GM19455 (cell line): ENCODE measurements at regions not wholly inside any gene's neighbourhood (a gene's known extent, or its start where the extent isn't known, plus 50 kb on each side); places are given as distances from the start of the nearest gene placed in this dataset.
A peak's percentile ranks its signal among the peaks of the same experiment; 100 is the strongest.
"Not testable (repeated sequence)": the region's sequence is repeated elsewhere in the genome, so short reads cannot be mapped to it uniquely, and the experiment has no call there.

Experiments used
- ATAC-seq: cut with Tn5 transposase; IDR thresholded peaks from one replicate; pipeline ENCODE4 v1.9.1; 2021; ENCODE audit not compliant: unreplicated experiment

DNA sequence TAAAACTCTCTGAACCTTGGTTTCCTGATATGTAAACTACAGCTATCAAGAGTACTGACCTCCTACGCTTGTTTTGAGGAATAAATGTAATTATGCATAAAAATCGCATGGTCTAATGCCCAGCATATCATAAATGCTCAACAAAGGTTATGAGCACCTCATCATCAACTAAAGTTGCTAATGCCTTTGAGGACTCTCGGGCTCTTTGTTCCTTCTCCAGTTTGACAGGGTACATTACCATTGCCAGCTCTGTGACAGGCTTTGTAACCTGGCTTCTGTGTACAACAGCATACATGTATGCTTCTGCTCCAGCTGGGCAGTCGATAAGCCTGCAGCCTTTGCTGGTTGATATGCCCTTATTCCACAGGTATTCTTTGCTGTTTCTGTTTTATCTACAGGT lies 95.2 kb downstream of the C9orf152 start:
- ATAC-seq = no peak

GRCh38 chr9:110114086-110114858 lies 93.7 kb downstream of the C9orf152 start:
- no peak for ATAC-seq

DNA sequence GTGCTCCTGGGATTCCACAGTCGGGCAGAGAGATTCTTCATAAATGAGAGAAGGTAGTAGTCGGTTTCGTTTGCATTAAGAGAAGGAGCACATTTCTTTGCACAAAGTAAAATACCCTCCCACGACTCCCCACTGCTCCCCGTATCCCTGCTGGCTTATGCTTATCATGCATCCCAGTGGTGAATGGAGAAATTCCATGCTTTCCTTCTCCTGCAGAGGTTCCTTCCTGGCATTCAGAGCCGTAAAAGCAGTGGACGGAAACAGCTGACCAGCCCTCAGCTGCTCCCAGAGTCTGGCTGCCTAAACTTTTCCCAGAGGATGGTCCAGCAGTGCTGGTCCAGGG lies 93.1 kb downstream of the C9orf152 start:
- no peak for ATAC-seq

DNA sequence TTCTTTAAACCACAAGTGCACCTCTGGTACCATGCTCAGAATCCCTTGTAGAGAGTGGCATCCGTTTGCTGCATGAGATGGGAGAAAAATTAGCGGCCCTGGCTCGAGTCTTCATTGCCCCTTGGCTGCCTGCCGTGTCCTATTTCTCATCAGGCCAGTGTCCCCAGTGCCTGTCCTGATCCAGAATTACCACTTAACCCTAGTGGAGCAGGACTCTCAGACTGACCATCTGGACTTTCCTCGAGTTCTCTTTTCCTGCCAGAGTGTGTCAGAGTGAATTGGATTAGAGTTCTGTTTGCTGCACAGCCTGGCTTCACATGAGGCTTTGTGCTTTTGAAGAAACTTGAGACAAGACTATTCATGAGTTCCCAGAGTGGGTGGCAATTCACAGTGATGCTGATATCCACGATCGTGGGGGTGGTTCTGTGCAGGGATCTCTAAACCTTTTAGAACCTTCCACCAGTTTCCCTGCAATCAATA lies 92.6 kb downstream of the C9orf152 start:
- ATAC-seq = no peak

GRCh38 chr9:110115826-110116542 lies 92.0 kb downstream of the C9orf152 start:
- no peak for ATAC-seq

- ATAC-seq = no peak
Measured at GRCh38 chr9:110116543-110116885, 91.4 kb downstream of the C9orf152 start.

- ATAC-seq = no peak
Measured at GRCh38 chr9:110121170-110121569, 86.8 kb downstream of the C9orf152 start.

DNA sequence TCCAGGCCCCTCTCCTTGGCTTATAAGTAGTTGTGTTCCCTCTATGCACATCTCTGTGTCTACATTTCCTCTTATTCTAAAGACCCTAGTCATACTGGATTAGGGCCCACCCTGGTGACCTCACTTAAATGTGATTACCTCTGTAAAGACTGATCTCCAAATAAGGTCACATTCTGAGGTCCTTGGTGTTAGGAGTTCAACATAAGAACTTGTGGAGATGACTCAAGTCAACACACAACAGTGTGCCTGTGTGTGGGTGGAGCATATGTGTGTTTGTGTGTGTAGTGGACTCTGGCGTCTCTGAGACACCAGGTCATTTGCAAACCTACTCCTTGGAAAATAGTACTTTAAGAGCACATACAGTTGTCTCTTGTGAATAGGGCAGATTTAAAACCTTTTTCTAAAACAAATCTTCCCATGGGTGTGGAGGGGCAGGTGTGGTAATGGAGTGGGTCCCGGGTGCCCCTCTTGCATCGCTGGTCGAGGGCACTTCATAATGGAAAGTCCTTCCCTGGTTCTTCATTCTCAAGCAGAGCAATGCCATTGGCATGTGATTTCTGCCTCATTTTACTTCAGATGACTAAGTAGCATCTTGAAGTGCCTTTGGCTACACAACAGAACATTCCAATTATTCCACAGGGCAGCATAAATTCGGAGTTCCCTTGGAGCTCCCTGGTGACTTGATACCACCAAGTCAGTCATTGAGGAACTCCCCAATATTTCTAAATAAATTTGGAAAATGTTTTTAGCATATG lies 84.4 kb downstream of the C9orf152 start:
- no peak for ATAC-seq

DNA sequence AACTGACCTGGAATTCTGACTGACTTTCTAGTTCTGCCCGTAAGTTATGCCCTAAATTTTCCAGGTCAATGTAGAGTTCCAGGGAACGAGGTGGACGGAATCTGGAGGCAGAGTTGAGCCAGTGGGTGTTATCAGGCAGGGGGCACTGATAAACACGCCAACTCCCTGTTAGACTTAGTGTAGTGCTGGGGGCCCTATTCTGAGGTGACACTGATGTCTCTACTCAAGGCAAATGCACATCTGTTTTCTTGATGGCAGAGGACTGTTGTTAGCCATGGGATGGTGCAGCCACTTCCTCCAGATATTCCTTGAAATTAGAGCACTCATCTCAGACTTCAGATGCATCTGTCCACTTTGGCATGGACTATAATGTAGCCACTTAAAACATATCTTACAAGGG lies 83.5 kb downstream of the C9orf152 start:
- ATAC-seq = no peak

- no peak for ATAC-seq
Measured at GRCh38 chr9:110125207-110125751, 82.7 kb downstream of the C9orf152 start.

DNA sequence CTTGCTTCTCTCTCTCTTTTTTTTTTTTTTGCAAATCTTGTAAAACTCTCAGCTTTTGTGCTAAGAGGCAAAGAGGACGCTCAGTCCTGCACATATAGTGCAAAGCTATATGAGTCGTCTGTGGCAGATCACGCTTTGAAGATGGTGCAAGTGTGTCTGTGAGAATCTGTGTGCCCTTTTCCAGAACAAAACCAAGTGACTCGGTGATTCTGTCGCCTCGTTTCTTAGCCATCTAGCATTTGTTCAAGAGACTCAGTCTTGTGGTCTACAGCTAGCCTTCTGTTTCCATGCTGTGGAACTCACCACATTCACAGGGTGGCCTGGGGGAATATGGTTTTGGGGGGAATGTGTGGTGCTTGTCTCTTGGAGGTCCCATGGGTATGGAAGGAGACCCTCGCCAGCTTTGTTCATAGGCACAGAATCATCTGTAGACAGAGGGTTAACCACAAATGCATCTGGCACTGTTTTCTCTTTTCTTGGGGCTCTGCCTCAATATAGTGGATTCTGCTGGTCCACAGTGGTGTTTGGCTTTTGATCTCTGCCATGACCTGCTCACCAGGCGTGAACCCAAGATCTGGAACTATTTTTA lies 82.1 kb downstream of the C9orf152 start:
- ATAC-seq = no peak

- ATAC-seq = no peak
Measured at GRCh38 chr9:110126499-110126941, 81.4 kb downstream of the C9orf152 start.

GRCh38 chr9:110126986-110127864 lies 80.7 kb downstream of the C9orf152 start:
- ATAC-seq = no peak

- ATAC-seq = peak; percentile 61
Measured at GRCh38 chr9:110128664-110129329, 79.2 kb downstream of the C9orf152 start.

DNA sequence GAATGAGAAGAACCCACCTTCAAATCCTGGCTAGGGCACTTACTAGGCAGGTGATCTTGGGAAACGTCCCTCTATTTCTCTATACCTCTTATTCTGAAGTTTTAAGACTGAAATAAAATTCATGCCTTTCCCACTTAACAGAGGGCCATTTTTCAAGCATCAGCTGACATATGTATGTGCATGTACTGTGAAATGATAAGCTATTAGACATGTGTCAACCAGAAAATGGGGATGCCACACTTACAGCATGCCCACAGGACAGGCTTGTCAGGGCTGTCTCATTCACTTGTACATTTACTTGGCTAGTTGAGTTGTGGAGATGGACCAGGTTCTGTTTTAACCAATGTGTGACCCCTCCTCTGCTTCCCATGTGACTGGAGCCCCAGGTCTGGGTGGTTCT lies 78.5 kb downstream of the C9orf152 start:
- ATAC-seq = no peak

DNA sequence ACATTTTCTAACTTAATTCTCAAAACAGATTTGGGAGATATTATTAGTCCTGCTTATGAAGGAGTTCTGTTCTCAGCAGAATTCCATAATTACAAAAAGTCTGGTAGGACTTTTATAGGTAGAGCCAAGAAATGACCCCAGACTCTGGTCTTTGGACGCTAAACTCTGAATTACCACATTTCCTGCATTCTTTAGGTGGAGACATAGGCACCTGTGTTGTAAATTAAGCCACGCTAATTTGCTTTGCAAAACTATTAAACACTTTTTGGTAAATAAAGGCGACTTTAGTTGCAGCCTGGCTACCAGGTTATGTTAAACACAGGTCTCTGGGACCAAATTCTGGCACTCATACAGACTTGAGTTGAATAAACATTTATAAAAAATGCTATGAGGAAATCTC lies 77.7 kb downstream of the C9orf152 start:
- ATAC-seq = no peak

DNA sequence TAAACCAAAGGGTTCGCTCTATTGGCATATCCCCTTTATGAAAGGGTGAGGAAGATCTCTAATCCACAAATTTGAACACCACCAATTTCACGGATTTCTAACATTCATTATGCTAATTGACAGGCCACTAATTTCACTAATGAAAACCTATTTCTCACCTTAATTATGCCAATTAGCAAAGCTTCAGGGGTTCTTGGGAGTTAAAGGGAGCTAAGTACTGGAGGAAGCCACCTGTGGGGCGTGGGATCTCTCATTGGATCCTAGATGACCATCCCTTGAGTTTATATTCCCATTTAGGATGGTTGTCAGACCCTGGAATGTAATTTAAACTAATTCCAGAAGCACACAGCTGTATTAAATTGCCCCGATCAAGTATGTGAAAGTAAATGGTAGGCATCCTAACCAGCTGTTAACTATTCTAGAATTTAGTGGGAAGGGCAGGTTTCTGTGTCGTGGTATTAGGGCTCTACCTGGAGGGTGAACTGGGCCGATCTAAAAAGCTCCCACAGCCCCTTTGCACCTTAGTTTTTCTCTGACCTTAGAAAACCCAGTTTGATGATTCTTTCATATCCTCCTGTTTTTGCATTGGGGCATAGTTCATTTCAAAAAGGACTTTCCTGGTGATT lies 77.1 kb downstream of the C9orf152 start:
- ATAC-seq = no peak

DNA sequence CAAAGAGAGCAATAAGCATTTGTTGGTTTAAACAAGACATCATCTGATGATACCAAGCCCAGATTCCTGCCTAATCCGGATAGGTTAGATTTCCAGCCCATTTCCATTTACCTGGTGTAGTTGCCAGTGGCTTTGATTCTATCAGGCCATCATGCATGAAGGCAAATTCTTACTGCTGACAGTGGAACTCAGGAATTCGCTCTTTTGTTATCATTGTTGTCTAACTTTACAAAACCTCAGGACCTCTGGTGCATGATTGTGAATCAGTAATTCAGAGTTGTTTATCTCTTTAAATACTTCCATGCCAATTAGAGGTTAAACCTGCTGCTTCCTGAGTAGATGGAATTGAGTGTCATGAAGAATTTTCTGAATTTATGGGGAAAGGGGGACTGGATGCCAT lies 76.5 kb downstream of the C9orf152 start:
- no peak for ATAC-seq

- ATAC-seq = not testable (repeated sequence)
Measured at GRCh38 chr9:110132531-110132930, 75.4 kb downstream of the C9orf152 start.
